ENCODE measurements at regions not wholly inside any gene's neighbourhood (a gene's known extent, or its start where the extent isn't known, plus 50 kb on each side); places are given as distances from the start of the nearest gene placed in this dataset.

DNA sequence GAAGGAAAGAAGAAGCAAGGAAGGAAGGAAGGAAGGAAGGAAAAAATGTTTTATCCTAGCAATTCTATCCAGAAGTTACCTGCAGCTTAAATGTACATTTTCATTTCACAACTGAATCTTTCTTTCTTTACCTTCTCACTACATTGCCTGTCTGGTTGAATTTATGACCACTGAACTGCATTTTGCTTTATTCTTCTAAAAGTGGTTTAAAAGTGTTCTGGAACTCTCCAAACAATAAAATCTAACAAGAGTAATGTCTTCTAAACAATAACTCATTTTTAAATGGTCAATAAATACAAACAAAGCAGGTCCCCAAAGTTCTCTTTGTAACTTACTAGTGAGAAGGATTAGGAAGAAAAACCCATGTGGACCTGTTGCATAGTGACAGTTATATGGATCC, 587.5 kb upstream of the NEGR1 start:
- TF ChIP-seq POLR2AphosphoS5 (IDR thresholded peaks at IDR 0.05) (no peak), CTCF (IDR thresholded peaks at IDR 0.05) (no peak)
